ENCODE measurements at regions not wholly inside any gene's neighbourhood (a gene's known extent, or its start where the extent isn't known, plus 50 kb on each side); places are given as distances from the start of the nearest gene placed in this dataset.

DNA sequence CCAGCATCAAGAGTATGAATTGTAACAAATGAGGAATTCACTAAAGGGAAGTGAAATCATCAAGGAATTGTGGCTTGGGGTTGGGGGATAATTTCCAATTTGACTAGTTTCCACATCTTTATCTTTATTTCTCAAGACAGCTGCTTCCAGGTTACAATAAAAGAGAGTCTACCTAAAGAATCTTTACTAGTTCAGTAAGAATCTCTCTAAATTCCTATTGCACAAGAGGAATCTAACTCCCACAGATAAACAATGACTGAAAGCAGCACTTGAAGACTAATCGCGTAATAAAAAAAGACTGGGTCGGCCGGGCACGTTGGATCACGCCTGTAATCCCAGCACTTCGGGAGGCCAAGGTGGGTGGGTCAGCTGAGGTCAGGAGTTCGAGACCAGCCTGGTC, 194.4 kb downstream of the KBTBD8 start:
- no peak for DNase-seq (ENCODE audit: low read depth)
- H3K4me3 ChIP-seq (ENCODE audit: low read depth, low read length) = no peak overlapping the region
- TF ChIP-seq, protein P1, sequence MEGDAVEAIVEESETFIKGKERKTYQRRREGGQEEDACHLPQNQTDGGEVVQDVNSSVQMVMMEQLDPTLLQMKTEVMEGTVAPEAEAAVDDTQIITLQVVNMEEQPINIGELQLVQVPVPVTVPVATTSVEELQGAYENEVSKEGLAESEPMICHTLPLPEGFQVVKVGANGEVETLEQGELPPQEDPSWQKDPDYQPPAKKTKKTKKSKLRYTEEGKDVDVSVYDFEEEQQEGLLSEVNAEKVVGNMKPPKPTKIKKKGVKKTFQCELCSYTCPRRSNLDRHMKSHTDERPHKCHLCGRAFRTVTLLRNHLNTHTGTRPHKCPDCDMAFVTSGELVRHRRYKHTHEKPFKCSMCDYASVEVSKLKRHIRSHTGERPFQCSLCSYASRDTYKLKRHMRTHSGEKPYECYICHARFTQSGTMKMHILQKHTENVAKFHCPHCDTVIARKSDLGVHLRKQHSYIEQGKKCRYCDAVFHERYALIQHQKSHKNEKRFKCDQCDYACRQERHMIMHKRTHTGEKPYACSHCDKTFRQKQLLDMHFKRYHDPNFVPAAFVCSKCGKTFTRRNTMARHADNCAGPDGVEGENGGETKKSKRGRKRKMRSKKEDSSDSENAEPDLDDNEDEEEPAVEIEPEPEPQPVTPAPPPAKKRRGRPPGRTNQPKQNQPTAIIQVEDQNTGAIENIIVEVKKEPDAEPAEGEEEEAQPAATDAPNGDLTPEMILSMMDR (conservative IDR thresholded peaks at IDR 0.05; ENCODE audit: low read depth, low read length) = no peak

DNA sequence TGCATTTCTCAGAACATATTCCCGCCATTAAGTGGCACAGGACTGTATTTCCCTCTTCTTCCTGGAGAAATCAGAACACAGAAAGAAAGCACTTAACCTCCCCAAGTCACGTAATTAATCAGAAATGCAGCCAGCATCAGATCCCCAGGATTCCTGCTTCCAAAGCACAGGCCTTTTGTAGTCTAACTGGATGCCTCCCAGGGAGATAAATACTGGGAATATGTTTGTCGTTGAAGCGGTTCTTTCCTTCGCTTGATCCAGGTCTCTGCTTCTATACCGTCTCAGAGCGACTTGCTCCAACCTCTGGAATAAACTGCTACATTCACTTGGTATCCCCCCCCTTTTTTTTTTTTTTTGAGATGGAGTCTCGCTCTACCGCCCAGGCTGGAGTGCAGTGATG, 198.6 kb downstream of the KBTBD8 start:
- TF ChIP-seq, protein P1 (conservative IDR thresholded peaks at IDR 0.05; ENCODE audit: low read depth, low read length) = no peak
- no peak for DNase-seq (ENCODE audit: low read depth)
- no peak overlapping the region for H3K4me3 ChIP-seq (ENCODE audit: low read depth, low read length)

DNA sequence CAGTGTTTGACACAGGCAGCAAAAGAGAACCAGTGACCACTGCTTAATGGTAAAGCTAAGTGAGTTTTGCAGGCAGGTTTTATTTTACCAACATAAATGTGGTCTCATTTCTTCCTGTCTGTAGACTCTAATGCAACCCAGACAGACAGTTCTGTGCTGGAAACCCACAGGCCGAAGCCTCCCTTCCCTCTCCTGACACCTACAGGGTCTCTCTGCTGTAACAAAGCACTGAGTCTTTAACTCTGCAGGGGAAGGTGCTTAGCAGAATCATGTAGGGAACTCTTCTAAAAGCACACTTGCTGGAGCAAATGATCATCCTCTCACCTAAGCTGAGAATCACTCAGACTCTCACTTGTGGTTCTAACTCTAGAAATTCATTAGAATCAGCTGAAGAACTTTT, 200.3 kb downstream of the KBTBD8 start:
- H3K4me3 ChIP-seq (ENCODE audit: low read depth, low read length) = no peak overlapping the region
- no peak for DNase-seq (ENCODE audit: low read depth)
- TF ChIP-seq, protein P1 (conservative IDR thresholded peaks at IDR 0.05; ENCODE audit: low read depth, low read length) = no peak

DNA sequence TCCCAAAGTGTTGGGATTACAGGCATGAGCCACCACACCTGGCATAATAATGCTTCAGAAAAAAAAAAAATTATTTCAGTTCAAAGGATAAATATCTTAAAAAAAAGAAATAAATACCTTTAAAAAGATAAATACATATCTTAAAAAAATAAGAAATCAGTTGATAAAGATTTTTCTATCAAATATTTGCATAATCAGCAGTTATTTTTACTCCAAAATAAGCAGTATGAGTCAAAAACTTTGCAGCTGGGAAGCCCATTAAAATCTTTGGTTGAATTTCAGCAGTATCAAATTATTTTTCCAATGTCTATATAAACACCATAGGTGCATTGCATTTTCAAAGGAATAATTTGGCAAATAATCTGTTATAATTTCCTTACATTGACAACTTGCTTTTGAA, 202.5 kb downstream of the KBTBD8 start:
- no peak overlapping the region for H3K4me3 ChIP-seq (ENCODE audit: low read depth, low read length)
- DNase-seq (ENCODE audit: low read depth) = no peak
- TF ChIP-seq, protein P1 (conservative IDR thresholded peaks at IDR 0.05; ENCODE audit: low read depth, low read length) = no peak

DNA sequence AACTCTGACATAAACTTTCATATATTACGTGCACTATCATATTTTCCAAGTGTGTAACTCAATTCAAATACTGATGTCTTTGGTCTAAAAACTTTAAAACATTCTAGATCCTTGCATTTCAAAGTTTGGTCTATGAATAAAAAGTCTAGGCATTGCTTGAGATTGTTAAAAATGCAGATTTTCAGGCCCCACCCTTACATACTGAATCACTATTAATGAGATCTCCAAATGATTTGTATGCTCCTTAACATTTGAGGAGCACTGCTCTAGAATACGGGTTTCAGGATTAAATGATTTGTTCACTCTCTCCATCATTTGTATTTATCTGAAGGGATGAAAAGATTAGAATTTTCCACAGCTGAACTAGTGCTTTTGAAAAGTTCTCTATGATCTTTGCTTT, 202.9 kb downstream of the KBTBD8 start:
- no peak for DNase-seq (ENCODE audit: low read depth)
- no peak overlapping the region for H3K4me3 ChIP-seq (ENCODE audit: low read depth, low read length)
- TF ChIP-seq, protein P1 (conservative IDR thresholded peaks at IDR 0.05; ENCODE audit: low read depth, low read length) = no peak

DNA sequence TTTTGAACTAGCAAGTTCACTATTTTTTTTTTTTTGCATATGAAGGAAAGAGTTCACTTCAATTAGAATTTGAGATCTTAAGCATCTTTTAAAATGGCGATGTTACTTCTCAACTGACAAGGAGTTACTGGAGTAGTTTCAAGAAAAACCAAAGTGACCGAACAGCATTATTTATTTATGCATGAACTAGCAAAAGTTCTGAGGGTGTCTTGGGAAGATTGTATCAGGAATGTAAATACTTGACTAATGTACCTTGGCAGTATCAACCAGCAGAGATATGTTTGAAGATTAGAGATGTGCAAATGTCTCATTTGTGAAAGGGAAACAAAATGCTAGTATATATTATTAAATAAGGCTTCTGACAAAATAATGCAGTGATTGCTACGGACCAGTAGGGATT, 203.9 kb downstream of the KBTBD8 start:
- no peak overlapping the region for H3K4me3 ChIP-seq (ENCODE audit: low read depth, low read length)
- DNase-seq (ENCODE audit: low read depth) = no peak
- TF ChIP-seq, protein P1 (conservative IDR thresholded peaks at IDR 0.05; ENCODE audit: low read depth, low read length) = no peak

DNA sequence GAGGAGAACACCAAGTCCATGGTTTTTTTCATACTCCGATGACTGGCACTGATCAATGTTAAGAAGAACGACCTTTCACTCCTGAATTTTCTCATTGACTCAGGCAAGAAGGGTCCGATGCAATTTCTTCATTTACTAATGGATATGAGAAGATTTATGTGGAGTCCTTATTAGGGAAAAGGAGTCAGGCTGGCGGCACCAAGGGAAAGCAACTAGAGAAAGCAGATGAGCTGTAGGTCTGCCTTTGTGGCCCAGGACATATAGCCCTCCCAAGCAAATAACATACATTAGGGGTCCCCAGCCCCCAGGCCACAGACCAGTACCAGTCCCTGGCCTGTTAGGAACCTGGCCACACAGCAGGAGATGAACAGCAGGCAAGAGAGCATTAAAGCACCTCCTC, 206.8 kb downstream of the KBTBD8 start:
- no peak for DNase-seq (ENCODE audit: low read depth)
- TF ChIP-seq, protein P1 (conservative IDR thresholded peaks at IDR 0.05; ENCODE audit: low read depth, low read length) = no peak
- H3K4me3 ChIP-seq (ENCODE audit: low read depth, low read length) = no peak overlapping the region
